Common myeloid progenitor, CD34-positive (primary cell): ENCODE measurements at regions not wholly inside any gene's neighbourhood (a gene's known extent, or its start where the extent isn't known, plus 50 kb on each side); places are given as distances from the start of the nearest gene placed in this dataset.

ENCODE experiments used
- CTCF ChIA-PET: fragments of 350-600 bp; sonication (Branson Sonifier 250); formaldehyde crosslinking; loops from one replicate; lab custom pipeline; 2021; ENCODE audit warnings: antibody characterized with exemption; lab: Charles Lee
- POLR2A ChIA-PET: fragments of 350-600 bp; sonication (Branson Sonifier 250); formaldehyde crosslinking; loops from one replicate; lab custom pipeline; 2021; ENCODE audit warnings: antibody characterized with exemption; lab: Charles Lee
- DNase-seq, 3 donors: peaks; one replicate each; pipeline versions ENCODE4 v3.0.0 to v3.0.0-alpha.2; 2013
- H3K27ac ChIP-seq, 2 experiments: 1 replicate in 1 of 2; 2 replicates in 1 of 2; pipeline ENCODE4 v1.7.0; 2013; ENCODE audit warnings: inconsistent platforms in 2 of 2, low read length in 2 of 2, mild to moderate bottlenecking in 2 of 2, low read depth in 1 of 2, moderate library complexity in 1 of 2; ENCODE audit not compliant: severe bottlenecking in 2 of 2, insufficient read depth in 1 of 2, poor library complexity in 1 of 2
- H3K27me3 ChIP-seq, 5 experiments: replicated peaks in 2 of 5; 1 replicate in 3 of 5; 2 replicates in 2 of 5; pipeline versions ENCODE4 v1.6.1 to v1.7.0; 2013; ENCODE audit warnings: low read length in 4 of 5, mild to moderate bottlenecking in 2 of 5, moderate library complexity in 2 of 5, inconsistent platforms in 1 of 5; ENCODE audit not compliant: insufficient read depth in 5 of 5, control insufficient read depth in 4 of 5
- H3K36me3 ChIP-seq, 4 experiments: 1 replicate in 2 of 4; 2 replicates in 2 of 4; pipeline versions ENCODE4 v1.6.1 to v1.7.0; 2013; ENCODE audit warnings: low read length in 3 of 4, control low read depth in 1 of 4, mild to moderate bottlenecking in 1 of 4; ENCODE audit not compliant: control insufficient read depth in 4 of 4, insufficient read depth in 4 of 4
- H3K4me1 ChIP-seq, 4 experiments: 1 replicate in 3 of 4; 2 replicates in 1 of 4; pipeline versions ENCODE4 v1.6.1 to v1.7.1; 2013; ENCODE audit warnings: low read length in 3 of 4, mild to moderate bottlenecking in 3 of 4, control low read depth in 1 of 4, inconsistent platforms in 1 of 4, moderate library complexity in 1 of 4; ENCODE audit not compliant: control insufficient read depth in 4 of 4, insufficient read depth in 4 of 4; ENCODE audit errors: control extremely low read depth in 1 of 4
- H3K4me3 ChIP-seq, 7 experiments: 1 replicate in 4 of 7; 2 replicates in 3 of 7; pipeline versions ENCODE4 v1.5.1 to v1.7.0; 2013; ENCODE audit warnings: mild to moderate bottlenecking in 7 of 7, low read length in 6 of 7, moderate library complexity in 6 of 7, inconsistent platforms in 2 of 7, low read depth in 2 of 7, control low read depth in 1 of 7; ENCODE audit not compliant: insufficient read depth in 4 of 7, control insufficient read depth in 1 of 7; ENCODE audit errors: extremely low read depth in 1 of 7
- H3K9me3 ChIP-seq, 5 experiments: 1 replicate in 4 of 5; 2 replicates in 1 of 5; pipeline versions ENCODE4 v1.6.1 to v1.7.1; 2013; ENCODE audit warnings: low read length in 4 of 5, mild to moderate bottlenecking in 2 of 5, inconsistent platforms in 1 of 5, low read depth in 1 of 5, moderate library complexity in 1 of 5; ENCODE audit not compliant: control insufficient read depth in 4 of 5, insufficient read depth in 2 of 5; ENCODE audit errors: control extremely low read depth in 1 of 5
- WGBS: methylation state at CpG from one replicate; pipeline ENCODE4 v1.1.5; 2013; ENCODE audit not compliant: insufficient coverage; 5-methylcytosine and 5-hydroxymethylcytosine counted together

DNA sequence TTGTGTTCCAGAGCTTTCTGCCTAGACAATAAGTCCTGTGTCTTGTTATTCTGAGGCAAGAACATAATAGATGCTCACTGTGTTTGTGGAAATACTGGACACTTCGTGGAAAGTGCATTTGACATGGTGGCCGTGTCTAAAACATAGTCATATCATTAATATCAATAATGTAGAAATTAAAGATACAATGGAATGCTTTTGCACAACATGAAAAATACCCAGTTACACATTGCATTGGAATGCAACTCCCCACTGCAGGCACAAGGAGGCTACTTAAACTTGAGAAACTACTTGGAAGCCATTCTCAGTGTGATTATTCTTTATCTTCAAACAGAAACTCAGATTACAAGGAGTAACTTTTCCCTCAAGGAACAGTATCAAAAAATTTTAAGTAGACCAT is 145.3 kb upstream of the ZNF462 start:
- DNase-seq: peak in 2 of 3 donors; percentile 1 to 7
- Histone ChIP-seq H3K4me1 (no peaks in the 10 kb centered on the region), H3K27ac (no peak overlapping the region), H3K4me3 (no peak overlapping the region), H3K27me3 (no peaks in the 10 kb centered on the region), H3K36me3 (no peaks in the 10 kb centered on the region), H3K9me3 (no peaks in the 10 kb centered on the region)
- CTCF ChIA-PET: no interaction called here
- WGBS: no CpG with 5 or more reads among the region's 2 CpGs
- POLR2A ChIA-PET: no interaction called here

DNA sequence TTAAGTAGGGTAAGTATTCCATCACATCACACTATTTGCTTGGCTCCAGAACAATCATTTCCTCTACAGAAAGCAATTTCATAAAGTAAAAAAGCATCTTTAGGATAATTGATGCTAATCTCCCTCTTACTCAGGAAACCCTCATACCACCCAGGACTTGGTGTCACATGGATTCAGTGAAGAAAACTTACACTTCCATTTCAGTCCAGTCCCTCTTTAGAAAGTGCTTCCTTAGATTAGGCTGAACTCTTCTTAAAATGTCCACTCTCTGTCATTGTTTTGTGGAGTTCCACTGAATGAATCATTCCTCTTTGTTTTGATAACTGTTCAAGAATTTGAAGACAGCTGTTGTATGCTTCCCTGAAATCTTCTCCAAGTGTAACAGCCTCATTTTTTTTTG is 144.0 kb upstream of the ZNF462 start:
- POLR2A ChIA-PET: no interaction called here
- H3K36me3 ChIP-seq: no peaks in the 10 kb centered on the region
- no peak for DNase-seq
- H3K4me3 ChIP-seq: no peak overlapping the region
- H3K27me3 ChIP-seq: no peaks in the 10 kb centered on the region
- no peaks in the 10 kb centered on the region for H3K9me3 ChIP-seq
- no peak overlapping the region for H3K27ac ChIP-seq
- CTCF ChIA-PET: no interaction called here
- no peaks in the 10 kb centered on the region for H3K4me1 ChIP-seq

DNA sequence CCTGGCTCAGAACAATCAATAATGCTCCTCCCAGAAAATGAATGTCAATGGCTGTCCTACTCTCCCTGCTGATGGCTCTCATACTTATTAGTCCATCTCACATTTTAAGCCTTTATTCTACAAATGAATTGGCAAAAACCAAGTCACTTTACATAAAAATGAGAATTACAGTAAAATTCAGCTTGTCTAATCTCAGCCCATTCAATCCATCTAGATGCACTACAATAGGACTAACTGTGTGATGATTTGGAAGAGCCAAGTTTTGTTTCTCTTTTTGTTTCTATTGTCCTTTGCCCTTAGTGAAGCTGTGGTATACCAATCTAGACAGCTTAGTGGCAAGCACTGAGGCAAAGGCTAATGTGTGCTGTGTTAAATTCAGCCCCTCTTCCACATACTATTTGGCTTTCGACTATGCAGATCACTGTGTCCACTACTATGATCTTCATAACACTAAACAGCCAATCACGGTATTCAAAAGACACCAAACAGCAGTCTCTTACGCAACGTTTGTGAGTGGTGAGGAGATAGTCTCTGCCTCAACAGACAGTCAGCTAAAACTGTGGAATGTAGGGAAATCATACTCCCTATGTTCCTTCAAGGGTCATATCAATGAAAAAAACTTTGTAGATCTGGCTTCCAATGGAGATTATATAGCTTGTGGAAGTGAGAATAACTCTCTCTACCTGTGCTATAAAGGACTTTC is 140.8 kb upstream of the ZNF462 start:
- Histone ChIP-seq H3K36me3 (no peaks in the 10 kb centered on the region), H3K27ac (no peak overlapping the region), H3K4me3 (no peak overlapping the region), H3K9me3 (no peaks in the 10 kb centered on the region), H3K4me1 (no peaks in the 10 kb centered on the region), H3K27me3 (no peaks in the 10 kb centered on the region)
- WGBS: no CpG with 5 or more reads among the region's 4 CpGs
- CTCF ChIA-PET: no interaction called here
- DNase-seq: no peak
- POLR2A ChIA-PET: no interaction called here

DNA sequence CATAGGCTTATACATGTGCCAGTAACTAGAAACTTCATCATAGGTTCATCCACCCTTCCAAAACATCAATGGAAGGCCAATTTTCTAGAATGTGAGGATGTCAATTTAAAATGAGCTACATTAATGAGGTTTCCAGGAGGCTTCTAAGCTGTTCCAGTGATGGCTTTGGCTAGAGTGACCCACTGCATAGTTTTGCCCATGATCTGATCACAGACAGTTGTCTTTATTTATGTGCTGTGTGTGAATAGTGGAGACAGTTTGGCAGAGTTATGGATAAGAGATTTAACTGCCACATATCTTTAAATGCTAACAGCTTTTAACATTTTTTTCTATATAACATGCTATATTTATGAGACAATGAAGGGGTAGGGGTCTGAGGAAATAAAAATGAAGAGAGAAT is 139.0 kb upstream of the ZNF462 start:
- Histone ChIP-seq H3K27me3 (no peaks in the 10 kb centered on the region), H3K27ac (no peak overlapping the region), H3K4me1 (no peaks in the 10 kb centered on the region), H3K36me3 (no peaks in the 10 kb centered on the region), H3K4me3 (no peak overlapping the region), H3K9me3 (no peaks in the 10 kb centered on the region)
- ChIA-PET POLR2A (no interaction called here), CTCF (no interaction called here)
- DNase-seq: no peak

DNA sequence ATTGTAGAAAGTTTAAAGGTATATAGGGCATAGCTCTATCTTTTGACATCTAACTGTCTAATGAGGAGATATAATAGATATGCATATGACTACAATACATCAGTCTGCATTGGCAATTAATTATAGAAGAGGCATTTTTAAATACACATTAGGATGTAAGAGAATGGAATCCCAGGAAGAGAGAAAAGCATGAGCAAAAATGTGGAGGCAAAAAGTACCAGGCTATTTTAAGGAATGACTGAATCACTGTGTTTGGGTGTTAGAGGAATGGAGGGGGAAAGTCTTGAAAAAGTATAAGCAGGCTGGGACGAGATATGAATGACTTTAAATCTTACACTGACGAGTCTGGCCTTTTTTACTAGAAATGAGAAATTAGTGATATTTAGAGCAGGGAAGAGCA is 138.4 kb upstream of the ZNF462 start:
- 94% methylated on average over 2 of the region's 2 CpGs for WGBS
- POLR2A ChIA-PET: no interaction called here

DNA sequence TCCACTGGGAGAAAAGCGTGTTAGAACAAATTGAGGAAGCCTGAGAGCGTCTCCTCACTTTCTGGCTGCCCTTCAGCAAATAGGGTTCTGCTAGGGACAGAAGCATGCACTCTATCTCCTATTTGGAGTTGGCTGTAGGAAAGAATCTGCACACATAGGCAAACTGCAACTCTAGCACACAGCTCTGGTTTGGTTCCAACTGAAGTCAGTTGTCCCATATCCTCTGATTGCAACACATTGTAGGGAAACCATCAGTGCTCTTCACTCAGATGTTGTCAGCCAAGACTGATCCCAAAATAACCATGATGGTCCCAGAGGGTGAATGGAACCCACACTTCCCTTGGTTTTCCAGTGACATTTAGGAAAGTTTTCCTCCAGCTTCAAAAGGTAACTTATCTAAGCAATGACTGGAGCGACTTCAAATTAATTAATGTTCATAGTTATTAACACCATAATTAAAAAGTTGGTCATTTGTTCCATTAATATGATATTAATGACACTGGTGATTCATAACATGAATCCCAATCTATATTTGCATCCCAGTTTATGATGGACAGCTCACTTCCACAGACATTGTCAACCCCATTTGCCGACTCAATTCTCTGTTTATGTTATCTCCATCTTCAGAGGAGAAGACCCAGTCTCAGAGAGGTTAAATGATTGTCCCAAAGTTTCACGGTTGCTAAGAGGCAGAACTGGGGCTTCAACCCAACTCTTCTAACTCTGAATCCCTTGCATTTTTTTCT is 136.7 kb upstream of the ZNF462 start:
- POLR2A ChIA-PET: no interaction called here
- WGBS: 100% methylated on average over 3 of the region's 5 CpGs
- CTCF ChIA-PET: no interaction called here

More for the DNA sequence above, 138.4 kb upstream of the ZNF462 start:
- Histone ChIP-seq H3K36me3 (no peaks in the 10 kb centered on the region), H3K9me3 (no peaks in the 10 kb centered on the region), H3K27ac (no peak overlapping the region), H3K27me3 (no peaks in the 10 kb centered on the region), H3K4me3 (no peak overlapping the region), H3K4me1 (no peaks in the 10 kb centered on the region)
- no peak for DNase-seq
- CTCF ChIA-PET: no interaction called here

DNA sequence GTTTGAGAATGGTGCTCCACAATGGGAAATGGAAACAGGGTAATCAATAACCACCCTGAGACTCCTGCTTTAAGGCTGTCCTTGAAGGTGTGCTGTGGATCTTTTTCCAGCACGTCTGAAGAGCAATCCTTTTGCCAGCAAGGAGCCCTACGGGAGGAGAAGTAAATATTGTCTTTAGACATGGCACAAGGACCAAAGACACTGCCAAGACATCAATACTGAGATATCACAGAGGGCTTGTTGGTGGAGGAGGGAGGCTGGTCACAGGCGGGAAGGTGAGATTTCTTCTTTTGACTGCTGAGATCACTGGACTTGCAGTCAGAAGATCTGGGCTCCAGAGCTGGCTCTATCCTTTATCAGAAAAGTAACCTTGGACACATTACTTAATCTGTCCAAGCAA is 135.0 kb upstream of the ZNF462 start:
- H3K27me3 ChIP-seq: no peaks in the 10 kb centered on the region
- WGBS: 69% methylated on average over 3 of the region's 3 CpGs
- H3K4me3 ChIP-seq: no peak overlapping the region
- no peak for DNase-seq
- CTCF ChIA-PET: no interaction called here
- H3K36me3 ChIP-seq: no peaks in the 10 kb centered on the region
- POLR2A ChIA-PET: no interaction called here
- no peaks in the 10 kb centered on the region for H3K9me3 ChIP-seq
- H3K4me1 ChIP-seq: no peaks in the 10 kb centered on the region
- no peak overlapping the region for H3K27ac ChIP-seq

More for the DNA sequence above, 136.7 kb upstream of the ZNF462 start:
- Histone ChIP-seq H3K4me1 (no peaks in the 10 kb centered on the region), H3K9me3 (no peaks in the 10 kb centered on the region), H3K36me3 (no peaks in the 10 kb centered on the region), H3K27me3 (no peaks in the 10 kb centered on the region), H3K27ac (no peak overlapping the region), H3K4me3 (no peak overlapping the region)
- no peak for DNase-seq
